GM21367 (cell line): ENCODE measurements at regions not wholly inside any gene's neighbourhood (a gene's known extent, or its start where the extent isn't known, plus 50 kb on each side); places are given as distances from the start of the nearest gene placed in this dataset.

Experiments
- ATAC-seq: cut with Tn5 transposase; IDR thresholded peaks from one replicate; pipeline ENCODE4 v1.9.1; 2021; ENCODE audit not compliant: unreplicated experiment

DNA sequence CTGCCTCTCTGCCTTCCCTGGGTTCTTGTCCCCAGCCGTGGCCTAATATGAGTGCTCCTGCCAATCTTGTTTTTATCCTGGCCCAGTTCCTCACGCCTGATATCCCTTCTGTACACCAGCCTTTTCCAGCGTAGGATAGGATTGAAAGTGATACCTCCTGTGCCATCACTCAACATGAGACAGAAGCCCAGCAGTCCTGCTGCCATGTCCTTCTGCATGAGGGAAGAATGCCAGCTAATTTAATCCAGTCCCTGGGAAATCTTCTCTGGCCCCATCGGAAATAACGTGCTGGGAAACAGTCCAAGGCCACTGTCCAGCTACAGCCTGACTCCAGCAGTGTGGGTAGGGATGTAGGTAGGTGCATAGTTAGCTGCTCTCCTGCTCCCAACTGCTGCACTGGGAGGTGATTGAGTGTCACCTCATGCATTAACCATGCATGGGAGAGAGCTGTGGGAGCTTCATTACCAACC lies 92.0 kb upstream of the TPM1 start:
- ATAC-seq, result no peak

DNA sequence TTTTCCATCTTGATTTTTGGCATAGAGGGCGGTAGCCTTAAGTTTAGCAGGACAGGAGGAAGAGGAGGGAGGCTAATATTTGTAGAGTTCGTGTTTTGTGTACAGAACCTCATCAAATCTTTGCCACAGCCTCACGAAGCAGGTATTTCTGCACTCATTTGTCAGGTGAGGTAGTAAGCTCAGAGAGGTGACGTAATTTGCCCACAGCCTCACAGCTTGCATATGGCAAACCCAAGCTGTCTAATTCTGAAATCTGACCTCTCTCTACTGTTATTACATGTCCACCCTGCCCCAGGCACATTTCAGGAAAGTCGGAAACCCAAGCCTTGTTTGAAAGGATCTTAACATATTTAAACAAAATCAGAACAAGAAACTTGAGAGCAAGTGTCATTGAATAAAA lies 91.1 kb upstream of the TPM1 start:
- ATAC-seq, result no peak

DNA sequence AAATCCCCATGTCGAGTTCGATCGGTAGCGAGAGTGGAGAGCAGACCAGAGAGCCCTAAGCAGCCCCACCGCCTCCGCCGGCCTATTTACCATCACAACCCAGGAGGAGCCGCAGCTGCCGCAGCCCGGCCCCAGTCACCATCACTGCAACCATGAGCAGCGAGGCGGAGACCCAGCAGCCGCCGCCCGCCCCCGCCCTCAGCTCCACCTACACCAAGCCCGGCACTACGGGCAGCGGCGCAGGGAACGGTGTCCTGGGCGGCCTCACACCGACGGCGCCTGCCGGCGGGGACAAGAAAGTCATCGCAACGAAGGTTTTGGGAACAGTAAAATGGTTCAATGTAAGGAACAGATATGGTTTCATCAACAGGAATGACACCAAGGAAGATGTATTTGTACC lies 89.5 kb upstream of the TPM1 start:
- ATAC-seq, result no peak

DNA sequence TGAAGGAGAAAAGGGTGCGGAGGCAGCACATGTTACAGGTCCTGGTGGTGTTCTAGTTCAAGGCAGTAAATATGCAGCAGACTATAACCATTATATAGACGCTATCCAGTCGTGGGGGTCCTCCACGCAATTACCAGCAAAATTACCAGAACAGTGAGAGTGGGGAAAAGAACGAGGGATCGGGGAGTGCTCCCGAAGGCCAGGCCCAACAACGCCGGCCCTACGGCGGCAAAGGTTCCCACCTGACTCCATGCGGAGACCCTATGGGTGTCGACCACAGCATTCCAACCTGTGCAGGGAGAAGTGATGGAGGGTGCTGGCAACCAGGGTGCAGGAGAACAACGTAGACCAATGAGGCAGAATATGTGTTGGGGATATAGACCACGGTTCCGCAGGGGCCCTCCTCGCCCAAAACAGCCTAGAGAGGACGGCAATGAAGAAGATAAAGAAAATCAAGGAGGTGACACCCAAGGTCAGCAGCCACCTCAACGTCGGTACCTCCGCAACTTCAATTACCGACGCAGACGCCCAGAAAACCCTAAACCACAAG lies 89.0 kb upstream of the TPM1 start:
- ATAC-seq, result no peak

DNA sequence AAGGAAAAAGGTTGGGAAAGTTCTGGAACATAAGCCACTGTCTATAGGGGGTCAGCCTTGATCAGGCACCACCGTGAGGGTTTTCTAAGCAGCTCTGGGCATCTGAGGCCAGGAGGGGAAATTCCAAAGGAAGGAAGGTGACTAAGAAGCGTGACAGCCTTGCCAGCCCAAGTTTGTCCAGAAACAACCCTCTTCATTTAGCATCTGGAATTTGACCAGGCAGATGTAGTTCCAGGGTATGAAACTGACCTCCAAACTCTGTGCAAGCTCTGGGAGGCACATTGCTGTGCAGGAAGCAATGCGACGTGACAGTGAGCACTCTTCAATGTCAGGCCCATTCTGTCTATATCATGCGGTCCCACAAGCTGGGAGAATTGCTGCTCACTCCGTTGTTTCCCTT lies 85.4 kb upstream of the TPM1 start:
- ATAC-seq, result no peak

DNA sequence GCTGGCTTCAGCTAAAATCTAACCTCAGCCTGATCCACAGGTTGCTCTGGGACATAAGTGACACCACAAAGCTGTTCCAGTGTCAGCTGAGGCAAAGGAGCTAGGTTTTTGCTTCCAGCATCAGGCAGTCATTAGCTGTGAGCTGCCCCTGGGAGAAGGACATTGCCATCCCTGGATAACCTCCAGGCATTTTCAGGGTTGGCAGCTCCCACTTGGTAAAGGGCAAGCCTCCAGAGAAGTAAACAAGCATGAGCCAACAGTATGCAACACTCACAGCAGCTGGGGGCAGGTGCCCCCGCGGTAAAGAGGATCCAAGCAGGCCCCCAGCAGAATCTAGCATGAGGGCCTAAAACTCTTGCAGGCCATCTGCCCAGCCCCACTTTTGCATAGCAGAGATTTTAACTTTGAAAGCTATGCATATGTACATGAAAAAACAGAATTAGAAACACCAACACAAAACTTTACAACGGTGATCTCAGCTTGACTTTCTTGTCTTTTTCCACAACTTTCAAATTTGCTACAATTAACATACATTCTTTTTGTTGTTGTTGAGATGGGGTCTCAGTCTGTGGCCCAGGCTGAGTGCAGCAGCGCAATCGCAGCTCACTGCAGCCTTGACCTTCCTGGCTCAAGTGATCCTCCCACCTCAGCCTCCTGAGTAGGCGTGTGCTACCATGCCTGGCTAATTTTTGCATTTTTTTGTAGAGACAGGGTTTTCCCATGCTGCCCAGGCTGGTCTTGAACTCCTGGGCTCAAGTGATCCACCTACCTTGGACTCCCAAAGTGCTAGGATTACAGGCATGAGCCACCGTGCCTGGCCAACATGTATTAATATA lies 83.8 kb upstream of the TPM1 start:
- no peak for ATAC-seq

DNA sequence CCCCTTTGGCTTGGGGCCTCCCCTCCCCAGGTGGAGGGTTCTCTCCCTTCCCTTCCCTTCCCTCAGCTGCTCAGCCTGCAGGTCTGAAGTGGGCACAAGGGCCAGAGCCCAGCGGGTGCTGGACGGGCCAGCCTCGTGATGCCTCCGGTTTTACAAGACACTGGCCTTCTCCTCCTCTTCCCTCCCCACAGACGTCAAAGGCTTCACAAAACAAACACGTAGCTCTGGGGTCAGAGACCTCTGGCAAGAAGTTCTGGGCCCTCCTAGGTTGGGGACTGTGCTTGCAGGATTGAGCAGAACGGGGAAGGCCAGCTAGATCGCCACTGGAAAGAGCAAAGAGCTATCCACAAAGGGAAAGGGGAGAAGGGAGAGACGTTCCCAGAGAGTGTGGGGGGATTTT lies 81.4 kb upstream of the TPM1 start:
- no peak for ATAC-seq

DNA sequence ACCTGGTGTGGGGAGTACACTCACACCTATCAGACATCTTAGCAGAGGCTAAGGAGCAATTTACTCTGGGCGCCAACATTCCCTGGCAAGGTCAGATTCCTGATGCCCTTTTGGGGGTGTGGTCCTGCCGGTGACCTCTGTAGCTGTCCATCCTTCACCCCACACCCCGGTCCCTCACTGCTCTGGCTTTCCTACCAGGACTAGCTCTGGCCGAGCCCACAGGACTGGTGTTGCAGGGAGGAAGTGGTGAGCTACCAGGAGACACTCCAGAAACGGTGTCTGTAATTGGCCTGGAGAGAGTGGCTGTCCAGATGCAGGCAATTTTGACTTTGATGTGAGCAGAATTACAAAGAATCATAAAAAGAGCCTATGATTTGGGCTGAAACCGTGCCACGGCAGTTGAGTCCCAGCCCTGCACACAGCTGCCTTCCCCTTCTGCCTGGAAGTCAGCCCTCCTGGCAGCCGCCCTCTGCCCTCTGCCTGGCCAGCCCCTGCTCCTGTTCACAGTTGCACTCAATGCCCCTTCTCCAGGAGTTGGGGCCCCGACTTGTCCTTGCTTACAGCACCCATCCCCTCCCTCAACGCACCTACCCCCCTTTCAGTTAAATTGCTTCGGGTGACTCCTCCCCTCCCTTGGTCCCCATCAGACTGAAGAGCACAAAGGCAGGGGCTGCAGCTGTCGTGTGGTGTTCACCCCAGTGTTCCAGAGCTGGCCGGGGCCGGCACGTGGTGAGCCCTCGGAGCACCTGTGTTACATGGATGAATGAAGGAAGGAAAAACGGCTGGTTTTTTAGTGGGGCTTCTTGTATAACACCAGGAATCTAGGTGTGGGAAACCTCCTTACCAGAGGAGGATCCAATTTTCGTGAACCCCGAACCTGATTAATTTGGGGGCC lies 80.2 kb upstream of the TPM1 start:
- ATAC-seq, result no peak

DNA sequence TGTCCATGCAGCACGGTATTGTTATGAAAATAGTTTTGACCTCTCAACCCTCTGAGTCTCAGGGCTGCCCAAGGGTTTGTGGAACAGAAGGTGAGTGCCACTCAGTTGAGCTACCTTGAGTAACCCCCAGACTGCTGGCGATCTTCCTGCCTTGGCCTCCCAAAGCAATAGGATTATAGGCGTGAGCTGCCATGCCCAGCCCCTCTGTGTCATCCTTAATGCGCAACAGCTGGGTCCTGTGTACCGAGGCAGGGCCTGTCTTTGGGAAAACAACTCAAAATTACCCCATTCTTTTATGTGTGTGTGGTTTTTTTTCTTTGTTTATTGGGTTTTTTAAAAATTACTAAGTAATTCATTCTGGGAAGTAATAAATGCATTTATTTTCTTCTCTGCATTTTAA lies 78.3 kb upstream of the TPM1 start:
- ATAC-seq, result no peak

DNA sequence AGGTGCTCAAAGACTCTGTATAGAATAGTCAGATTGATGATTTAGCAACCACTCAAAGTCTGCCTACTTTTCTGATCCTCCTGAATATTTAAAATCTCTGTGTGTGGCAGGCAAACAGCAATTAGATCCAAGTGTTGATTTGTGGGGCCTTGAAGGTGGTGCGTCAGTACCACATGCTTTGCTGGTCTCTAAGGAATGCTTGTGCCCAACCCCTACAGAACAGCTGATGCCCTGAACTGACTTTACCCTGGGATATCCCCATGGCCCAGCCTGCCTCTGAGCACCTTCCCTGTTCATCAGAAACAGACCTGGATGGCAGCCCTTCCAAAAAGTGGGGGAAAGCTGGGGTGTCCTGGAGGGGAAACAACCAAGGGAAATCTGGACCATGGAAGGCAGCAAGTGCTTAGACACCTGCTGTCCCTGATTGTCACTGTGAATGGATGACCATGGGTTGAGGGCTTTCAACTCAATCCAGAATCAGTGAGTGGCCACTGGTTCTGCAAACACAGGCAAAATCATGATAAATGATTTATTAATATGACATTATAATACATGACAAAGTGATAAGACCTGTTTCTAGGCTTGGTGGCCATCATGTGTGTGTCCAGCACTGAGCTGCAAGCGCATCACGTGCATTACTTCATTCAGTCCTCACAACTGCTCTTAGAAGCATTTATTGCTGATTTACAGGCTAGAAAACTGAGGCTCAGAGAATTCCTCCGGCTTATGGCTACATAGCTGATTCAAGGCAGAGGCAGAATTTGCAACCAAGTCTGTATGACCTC lies 76.1 kb upstream of the TPM1 start:
- ATAC-seq, result no peak

DNA sequence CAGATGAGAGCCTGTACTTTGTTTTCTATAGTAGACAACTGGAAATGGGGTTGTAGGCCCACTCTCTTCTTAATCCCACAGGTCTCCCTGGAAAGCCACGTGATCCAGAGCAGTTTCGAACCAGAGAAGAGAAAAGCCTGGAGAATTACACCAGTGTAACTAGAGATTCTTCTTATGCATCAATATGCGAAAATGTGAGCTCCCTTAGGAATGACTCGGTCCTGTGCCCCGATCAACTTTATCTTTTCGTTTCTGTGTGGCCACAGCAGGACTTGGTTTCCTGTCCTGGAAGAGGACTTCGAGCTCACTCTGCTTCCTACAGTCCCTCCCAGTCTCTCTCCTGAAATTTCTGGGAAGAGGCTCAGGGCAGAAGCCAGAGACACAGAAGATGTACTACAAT lies 73.8 kb upstream of the TPM1 start:
- no peak for ATAC-seq

DNA sequence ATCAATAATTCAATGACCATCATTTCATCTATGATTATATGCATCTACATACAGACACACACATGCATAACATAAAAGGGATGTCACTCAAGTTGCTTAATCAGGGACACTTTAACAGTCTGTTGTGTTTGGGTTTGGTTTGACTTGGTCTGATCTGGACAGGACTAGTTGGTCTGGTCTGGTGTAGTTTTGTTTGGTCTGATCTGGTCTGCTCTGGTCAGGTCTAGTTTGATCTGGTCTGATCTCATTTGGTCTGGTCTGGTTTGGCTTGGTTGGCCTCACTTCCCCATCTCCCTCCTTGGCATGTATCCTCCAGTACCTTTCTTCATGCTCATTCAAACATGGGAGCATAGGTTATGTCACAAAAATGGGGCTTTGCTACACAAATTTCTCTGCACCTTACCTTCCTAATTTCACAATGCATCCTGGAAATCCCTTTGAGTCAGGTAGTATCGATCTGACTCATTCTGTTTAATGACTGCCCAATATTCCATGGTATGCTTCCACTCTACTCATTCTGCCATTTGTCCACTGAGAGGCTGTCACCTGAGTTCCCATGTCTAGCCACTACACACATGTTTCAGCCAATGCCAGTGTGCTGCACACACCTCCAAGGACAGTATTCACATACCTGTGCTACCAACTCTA lies 73.0 kb upstream of the TPM1 start:
- ATAC-seq, result no peak

DNA sequence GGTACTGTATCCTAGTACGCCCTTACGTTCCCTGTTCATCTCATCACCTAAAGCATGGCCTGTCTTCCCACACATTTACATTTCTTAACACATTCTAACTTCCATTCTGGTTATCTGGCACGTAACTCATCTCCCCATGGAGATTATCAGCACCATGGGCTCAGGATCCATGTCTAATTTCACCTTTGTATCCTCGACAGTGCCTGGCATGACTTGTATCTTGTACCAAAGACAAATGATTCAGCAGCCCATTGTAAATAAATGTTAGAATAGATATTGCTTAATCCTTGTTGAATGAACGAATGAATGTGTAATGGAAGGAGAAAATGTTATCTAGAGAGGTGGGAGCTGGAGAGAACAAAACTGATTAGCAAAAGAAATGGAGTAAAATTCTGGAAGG lies 69.7 kb upstream of the TPM1 start:
- ATAC-seq, result no peak

DNA sequence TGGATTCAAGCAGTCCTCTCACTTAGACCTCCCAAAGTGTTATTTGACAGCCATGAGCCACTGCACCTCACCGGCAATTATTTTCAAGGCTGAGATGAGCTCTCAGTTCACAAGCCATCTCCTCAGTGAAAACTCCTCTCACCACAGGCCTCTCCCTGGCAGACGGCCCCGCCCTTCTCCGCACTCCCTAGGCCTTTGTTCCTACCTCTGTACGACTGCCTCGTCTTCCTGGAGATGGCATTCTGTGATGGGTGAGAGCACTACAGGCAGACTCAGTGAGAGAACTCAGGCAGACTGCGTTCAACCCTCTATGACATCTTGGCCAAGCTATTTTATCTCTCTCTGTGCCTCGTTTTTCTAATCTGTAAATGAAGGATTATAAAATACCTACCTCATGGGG lies 67.0 kb upstream of the TPM1 start:
- no peak for ATAC-seq

DNA sequence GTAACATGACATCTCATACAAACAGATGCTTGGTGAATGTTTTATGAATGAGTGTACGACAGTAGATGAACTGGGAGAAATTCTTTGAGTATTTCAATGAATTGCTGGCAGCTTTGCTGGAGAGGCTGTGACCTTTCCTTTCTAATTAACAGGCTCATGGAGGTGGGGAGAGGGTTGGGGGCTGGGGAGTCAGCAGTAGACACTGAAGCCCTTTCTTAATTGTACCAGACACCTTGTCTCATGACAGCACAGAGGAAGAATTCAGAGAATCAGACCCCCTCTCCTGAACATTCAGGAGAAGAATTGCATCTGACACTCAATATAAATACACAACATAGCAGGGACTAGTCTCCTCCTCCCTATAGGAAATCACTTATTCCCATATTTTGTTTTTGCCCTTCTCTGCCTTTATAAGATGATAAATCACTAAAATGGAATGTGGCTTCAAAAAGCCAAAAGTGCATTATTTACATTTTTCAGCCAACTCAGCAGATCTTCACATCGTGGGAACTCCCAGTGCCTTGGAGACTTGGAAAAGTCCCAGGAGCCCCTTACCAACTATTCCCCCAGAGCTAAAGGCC lies 66.2 kb upstream of the TPM1 start:
- ATAC-seq, result no peak

DNA sequence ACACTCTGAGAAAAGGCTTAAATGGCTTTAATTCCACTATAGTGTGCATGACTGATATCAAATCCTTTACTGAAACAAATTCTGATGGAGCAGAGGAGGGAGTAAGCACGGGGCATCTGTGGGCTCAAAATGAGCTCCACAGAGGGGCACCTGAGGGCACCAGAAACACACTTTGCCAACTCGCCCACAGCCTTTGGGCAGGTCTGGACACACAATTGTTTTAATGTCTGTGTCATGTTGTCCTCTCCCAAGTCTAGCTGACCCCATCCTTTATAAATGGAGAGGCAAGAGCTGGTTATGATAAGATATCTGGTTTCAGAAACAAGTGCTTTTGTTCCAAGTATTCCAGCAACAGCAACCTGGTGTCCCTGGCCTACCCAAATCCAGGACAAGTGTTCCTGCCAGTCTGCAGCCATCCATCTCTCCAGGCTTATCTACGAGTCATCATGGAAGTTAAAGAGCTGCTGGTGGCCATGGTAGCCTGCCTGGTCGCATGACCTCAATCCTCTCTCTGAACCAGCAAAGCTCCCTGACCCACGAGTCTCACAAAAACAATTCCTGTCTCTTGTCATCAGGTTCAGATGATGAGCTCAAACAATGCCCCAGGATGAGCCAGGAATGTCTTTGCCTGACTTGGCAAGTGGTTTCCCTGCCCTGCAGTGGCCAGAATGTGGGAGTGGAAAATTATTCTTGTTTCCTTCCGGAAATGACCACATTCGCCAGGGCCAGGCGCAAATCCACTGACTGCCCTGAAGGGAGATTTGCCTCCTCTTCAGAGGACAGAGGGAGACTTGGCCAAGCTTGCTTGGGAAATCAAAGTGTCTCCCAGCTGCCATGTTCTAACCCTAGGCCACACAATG lies 64.4 kb upstream of the TPM1 start:
- ATAC-seq, result no peak

DNA sequence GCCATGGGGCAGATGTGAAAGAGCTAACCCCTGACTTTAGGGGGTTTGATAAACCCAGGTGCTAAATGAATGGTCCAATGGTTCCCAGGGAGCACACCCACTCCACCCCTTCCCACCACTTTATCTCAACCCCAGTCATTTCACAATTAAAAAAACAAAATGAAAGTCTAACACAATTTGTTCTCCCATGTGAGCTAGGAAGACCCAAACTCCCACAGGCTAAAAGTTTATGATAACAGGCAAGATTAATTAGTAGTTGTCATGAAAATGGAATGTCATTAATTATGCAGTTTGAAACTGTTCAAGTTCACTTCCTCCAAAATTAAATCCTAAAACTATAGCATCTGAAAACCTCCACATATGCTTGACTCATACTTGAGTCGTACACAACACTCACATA lies 63.3 kb upstream of the TPM1 start:
- no peak for ATAC-seq

DNA sequence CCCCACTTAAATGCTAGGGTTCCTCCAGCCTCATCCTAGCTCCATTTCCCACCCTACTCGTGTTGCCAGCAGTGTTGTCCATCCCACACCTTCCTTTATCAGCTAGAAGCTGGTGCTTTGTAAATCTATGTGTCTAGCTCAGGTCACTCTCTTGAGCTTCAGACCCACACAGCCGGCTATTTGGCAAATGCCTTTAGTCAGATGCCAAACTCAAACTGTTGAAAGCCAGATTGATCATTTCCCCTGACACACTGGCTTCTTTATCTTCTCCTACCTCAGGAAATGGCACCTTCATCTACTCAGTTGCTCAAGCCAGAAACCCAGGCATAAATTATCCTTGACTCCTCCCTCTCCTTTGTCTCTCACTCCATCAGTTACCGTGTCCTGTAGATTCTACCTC lies 61.5 kb upstream of the TPM1 start:
- no peak for ATAC-seq

DNA sequence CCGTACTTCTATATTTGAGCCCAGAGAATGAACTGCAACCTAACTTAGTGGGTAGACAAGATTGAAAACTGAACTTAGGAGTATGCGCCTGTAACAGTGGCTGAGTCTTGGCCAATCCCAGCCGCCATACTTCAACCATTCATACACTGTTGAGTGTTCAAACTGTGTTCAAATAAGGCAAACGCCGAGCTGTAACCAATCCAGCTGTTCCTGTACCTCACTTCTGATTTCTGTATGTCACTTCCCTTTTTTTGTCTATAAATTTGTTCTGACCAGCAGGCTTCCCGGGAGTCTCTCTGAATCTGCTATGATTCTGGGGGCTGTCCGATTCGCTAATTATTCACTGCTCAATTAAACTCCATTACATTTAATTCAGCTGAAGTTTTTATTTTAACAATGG lies 58.6 kb upstream of the TPM1 start:
- no peak for ATAC-seq
